Hematopoietic multipotent progenitor cell (in vitro differentiated cells): ENCODE measurements at regions not wholly inside any gene's neighbourhood (a gene's known extent, or its start where the extent isn't known, plus 50 kb on each side); places are given as distances from the start of the nearest gene placed in this dataset.

Experiments
- DNase-seq, 3 donors: peaks; one replicate each; pipeline ENCODE4 v3.0.0-alpha.2; 2011 to 2015; ENCODE audit warnings: low read depth in 2 of 3, low spot score in 2 of 3

GRCh38 chr12:89289720-89290119, 62.6 kb downstream of the DUSP6 start:
- no peak for DNase-seq

GRCh38 chr12:89288959-89289358, 63.3 kb downstream of the DUSP6 start:
- DNase-seq: no peak

GRCh38 chr12:89286501-89286900, 65.8 kb downstream of the DUSP6 start:
- DNase-seq: no peak

- no peak for DNase-seq
These were observed 70.8 kb downstream of the DUSP6 start for GRCh38 chr12:89281539-89281867.

- DNase-seq: peak in 2 of 3 donors; percentile 18 to 63
These were observed 71.3 kb downstream of the DUSP6 start for GRCh38 chr12:89280833-89281538.

GRCh38 chr12:89279499-89279898, 72.8 kb downstream of the DUSP6 start:
- no peak for DNase-seq

- DNase-seq: no peak
These were observed 73.4 kb downstream of the DUSP6 start for GRCh38 chr12:89278862-89279261.

- no peak for DNase-seq
These were observed 74.1 kb downstream of the DUSP6 start for GRCh38 chr12:89278169-89278568.

- DNase-seq: no peak
These were observed 75.4 kb downstream of the DUSP6 start for GRCh38 chr12:89276860-89277259.

GRCh38 chr12:89273525-89273924, 78.8 kb downstream of the DUSP6 start:
- DNase-seq: no peak

- no peak for DNase-seq
These were observed 81.8 kb downstream of the DUSP6 start for GRCh38 chr12:89270548-89270947.

GRCh38 chr12:89269174-89269573, 83.1 kb downstream of the DUSP6 start:
- DNase-seq: no peak

- DNase-seq: peak in 1 of 3 donors; percentile 36
These were observed 84.9 kb downstream of the DUSP6 start for GRCh38 chr12:89267404-89267803.

GRCh38 chr12:89266574-89267188, 85.6 kb downstream of the DUSP6 start:
- DNase-seq: peak in 2 of 3 donors; percentile 31 to 75

GRCh38 chr12:89264837-89265236, 87.5 kb downstream of the DUSP6 start:
- no peak for DNase-seq

GRCh38 chr12:89263900-89264299, 88.4 kb downstream of the DUSP6 start:
- DNase-seq: no peak

- DNase-seq: no peak
These were observed 89.3 kb downstream of the DUSP6 start for GRCh38 chr12:89262855-89263552.

- no peak for DNase-seq
These were observed 90.3 kb downstream of the DUSP6 start for GRCh38 chr12:89261982-89262381.

- DNase-seq: no peak
These were observed 91.3 kb downstream of the DUSP6 start for GRCh38 chr12:89260841-89261637.

- no peak for DNase-seq
These were observed 92.5 kb downstream of the DUSP6 start for GRCh38 chr12:89259821-89260220.

GRCh38 chr12:89258240-89258969, 93.9 kb downstream of the DUSP6 start:
- no peak for DNase-seq
